ENCODE measurements at regions not wholly inside any gene's neighbourhood (a gene's known extent, or its start where the extent isn't known, plus 50 kb on each side); places are given as distances from the start of the nearest gene placed in this dataset.

DNA sequence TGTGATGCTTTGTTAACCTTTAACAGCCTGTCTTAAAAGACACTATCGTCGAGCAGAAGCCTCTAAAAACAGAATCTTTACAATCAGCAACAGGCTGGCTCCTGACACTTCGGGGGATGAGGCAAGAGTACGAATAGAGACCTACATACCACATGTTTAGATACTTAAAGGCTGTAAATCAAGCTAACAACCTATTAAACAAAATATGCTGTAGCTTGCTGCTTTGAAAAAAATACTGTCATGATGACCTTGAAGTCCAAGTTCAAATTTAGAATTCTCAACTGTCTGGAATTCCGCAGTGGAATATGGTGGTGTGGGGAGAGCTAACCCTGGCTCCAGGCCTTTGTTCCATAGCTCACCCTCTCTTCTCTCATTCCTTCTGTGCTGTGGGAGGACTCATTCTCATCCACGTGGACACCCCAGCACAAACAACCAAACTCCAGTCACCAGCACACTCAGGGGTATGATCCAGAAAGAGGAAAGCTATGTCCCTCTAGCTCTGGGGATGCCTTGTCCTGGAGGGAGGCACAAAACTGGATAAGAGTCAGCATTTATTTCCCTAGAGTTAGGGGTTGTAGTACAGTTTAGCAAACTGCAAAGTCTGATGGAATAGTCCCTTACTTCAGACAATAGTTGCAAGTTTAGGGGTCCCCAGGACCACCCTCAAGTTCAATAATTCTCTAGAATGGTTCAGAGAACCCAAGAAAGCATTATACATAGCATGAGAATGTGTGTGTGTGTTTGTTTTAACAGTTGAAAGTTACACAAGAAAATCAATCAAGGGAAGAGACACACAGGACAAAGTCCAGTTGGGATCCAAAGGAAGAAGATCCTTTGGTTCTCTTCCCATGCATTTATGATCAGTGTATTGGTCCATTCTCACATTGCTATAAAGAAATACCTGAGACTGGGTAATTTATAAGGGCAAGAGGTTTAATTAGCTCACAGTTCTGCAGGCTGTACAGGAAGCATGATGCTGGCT lies 196.1 kb upstream of the SVIL start:
- TF ChIP-seq POLR2A (IDR thresholded peaks at IDR 0.05): no peak
- TF ChIP-seq, protein P1, sequence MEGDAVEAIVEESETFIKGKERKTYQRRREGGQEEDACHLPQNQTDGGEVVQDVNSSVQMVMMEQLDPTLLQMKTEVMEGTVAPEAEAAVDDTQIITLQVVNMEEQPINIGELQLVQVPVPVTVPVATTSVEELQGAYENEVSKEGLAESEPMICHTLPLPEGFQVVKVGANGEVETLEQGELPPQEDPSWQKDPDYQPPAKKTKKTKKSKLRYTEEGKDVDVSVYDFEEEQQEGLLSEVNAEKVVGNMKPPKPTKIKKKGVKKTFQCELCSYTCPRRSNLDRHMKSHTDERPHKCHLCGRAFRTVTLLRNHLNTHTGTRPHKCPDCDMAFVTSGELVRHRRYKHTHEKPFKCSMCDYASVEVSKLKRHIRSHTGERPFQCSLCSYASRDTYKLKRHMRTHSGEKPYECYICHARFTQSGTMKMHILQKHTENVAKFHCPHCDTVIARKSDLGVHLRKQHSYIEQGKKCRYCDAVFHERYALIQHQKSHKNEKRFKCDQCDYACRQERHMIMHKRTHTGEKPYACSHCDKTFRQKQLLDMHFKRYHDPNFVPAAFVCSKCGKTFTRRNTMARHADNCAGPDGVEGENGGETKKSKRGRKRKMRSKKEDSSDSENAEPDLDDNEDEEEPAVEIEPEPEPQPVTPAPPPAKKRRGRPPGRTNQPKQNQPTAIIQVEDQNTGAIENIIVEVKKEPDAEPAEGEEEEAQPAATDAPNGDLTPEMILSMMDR (IDR thresholded peaks at IDR 0.05): no peak

All from adrenal gland (tissue), 5 donors.